Brain microvascular endothelial cell (primary cell): ENCODE measurements at regions not wholly inside any gene's neighbourhood (a gene's known extent, or its start where the extent isn't known, plus 50 kb on each side); places are given as distances from the start of the nearest gene placed in this dataset.

Experiments
- DNase-seq: peaks from one replicate; pipeline ENCODE4 v3.0.0-alpha.2; 2020
- H3K27ac ChIP-seq: fragments of 250-450 bp; sonication (Bioruptor Pico); 2 replicates; pipeline ENCODE4 v1.5.1; 2020; ENCODE audit warnings: mild to moderate bottlenecking, moderate library complexity
- H3K27me3 ChIP-seq: fragments of 250-450 bp; sonication (Bioruptor Pico); replicated peaks from 2 replicates; pipeline ENCODE4 v1.5.1; 2020; ENCODE audit warnings: mild to moderate bottlenecking
- H3K36me3 ChIP-seq: fragments of 250-450 bp; sonication (Bioruptor Pico); replicated peaks from 2 replicates; pipeline ENCODE4 v1.5.1; 2020; ENCODE audit warnings: mild to moderate bottlenecking
- H3K4me3 ChIP-seq: 2 replicates; pipeline ENCODE4 v1.5.1; 2011; ENCODE audit warnings: low read depth, mild to moderate bottlenecking, control low read depth, low read length, moderate library complexity
- in situ Hi-C: cut with HindIII; loops from 2 replicates; pipeline ENCODE4 v1.10.0; 2017; ENCODE audit warnings: low sequenced_read_pairs, low pct_ligation_motif_present
- TF ChIP-seq, protein P1 (sequence below): IDR thresholded peaks from 2 replicates; pipeline ENCODE4 v1.5.1; 2011; ENCODE audit warnings: low read depth, mild to moderate bottlenecking, moderate library complexity, low read length, control low read depth, inconsistent platforms; ENCODE audit errors: missing control alignments

DNA sequence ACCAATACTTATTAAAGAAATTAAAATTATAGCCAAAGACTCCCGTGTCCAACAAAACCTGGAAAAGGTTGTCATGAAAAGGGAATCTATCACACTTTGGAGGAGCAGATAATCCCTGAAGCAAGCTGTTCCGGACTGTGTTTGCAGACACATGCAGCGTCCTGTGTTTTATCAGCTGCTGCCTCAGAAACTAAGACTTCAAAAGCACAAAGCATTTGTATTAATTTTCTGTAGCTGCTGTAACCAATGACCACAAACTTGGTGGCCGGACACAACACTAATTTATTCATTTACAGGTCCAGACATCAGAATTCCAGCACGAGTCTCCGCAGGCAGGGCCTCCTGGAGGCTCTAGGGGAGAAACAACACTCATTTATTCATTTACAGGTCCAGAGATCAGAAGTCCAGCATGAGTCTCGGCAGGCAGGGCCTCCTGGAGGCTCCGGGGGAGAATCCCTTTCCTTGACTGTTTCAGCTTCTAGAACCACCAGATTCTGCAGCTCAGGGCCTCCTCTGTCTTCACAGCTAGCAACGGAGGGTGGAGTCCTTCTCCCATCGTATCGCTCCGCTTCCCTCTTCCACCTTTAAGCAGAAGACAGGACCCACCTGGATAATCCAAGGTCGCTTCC lies 465.3 kb downstream of the BRD1 start:
- TF ChIP-seq, protein P1, sequence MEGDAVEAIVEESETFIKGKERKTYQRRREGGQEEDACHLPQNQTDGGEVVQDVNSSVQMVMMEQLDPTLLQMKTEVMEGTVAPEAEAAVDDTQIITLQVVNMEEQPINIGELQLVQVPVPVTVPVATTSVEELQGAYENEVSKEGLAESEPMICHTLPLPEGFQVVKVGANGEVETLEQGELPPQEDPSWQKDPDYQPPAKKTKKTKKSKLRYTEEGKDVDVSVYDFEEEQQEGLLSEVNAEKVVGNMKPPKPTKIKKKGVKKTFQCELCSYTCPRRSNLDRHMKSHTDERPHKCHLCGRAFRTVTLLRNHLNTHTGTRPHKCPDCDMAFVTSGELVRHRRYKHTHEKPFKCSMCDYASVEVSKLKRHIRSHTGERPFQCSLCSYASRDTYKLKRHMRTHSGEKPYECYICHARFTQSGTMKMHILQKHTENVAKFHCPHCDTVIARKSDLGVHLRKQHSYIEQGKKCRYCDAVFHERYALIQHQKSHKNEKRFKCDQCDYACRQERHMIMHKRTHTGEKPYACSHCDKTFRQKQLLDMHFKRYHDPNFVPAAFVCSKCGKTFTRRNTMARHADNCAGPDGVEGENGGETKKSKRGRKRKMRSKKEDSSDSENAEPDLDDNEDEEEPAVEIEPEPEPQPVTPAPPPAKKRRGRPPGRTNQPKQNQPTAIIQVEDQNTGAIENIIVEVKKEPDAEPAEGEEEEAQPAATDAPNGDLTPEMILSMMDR, result no peak
- Histone ChIP-seq H3K27ac (no peak overlapping the region), H3K36me3 (no peaks in the 10 kb centered on the region), H3K27me3 (no peaks in the 10 kb centered on the region), H3K4me3 (no peak overlapping the region)
- DNase-seq, result no peak
- in situ Hi-C loops, result no loop called here

GRCh38 chr22:49361164-49361563 lies 466.5 kb downstream of the BRD1 start:
- no peak overlapping the region for H3K27ac ChIP-seq
- H3K27me3 ChIP-seq, result no peaks in the 10 kb centered on the region
- no peak for DNase-seq
- TF ChIP-seq, protein P1, result no peak
- no peaks in the 10 kb centered on the region for H3K36me3 ChIP-seq
- in situ Hi-C loops, result no loop called here
- no peak overlapping the region for H3K4me3 ChIP-seq

DNA sequence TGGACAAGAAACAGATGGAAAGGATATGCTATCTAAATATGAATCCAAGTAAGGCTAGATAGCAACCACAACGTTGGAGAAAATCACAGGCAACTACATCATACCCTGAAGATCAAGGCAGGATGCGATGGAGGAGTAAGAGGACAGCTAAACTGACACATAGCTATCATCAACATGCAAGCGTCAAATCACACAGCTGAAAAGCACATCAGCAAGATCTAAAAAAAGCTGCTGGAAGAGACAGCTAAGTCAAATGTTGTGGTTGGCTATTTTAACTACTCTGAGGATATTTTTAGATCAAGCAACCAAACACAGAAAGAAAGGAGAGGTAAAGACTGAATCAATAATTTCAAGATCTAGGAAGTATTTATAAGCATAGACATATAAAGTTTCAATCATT lies 466.9 kb downstream of the BRD1 start:
- Histone ChIP-seq H3K27ac (no peak overlapping the region), H3K27me3 (no peaks in the 10 kb centered on the region), H3K4me3 (no peak overlapping the region), H3K36me3 (no peaks in the 10 kb centered on the region)
- in situ Hi-C loops, result no loop called here
- TF ChIP-seq, protein P1, result no peak
- DNase-seq, result no peak

DNA sequence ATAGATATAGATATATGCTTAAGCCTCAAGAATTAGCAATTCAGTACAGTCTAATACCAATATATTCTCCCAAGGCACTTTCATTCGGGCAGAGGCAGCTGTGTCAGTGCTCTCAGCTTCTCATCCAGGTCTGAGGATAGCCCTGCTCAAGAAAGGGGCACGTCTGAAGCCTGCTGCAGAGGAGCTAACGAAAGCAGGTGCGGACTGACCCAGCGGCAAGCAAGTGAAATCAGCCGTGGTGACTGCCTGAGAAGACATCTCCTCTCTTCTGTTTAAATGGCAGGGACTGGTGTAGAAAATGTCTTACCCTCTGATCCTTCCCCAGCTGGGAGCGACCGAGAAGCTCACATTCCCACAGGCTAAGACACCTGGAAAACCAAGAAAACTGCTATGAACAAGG lies 468.6 kb downstream of the BRD1 start:
- no peak overlapping the region for H3K27ac ChIP-seq
- TF ChIP-seq, protein P1, result no peak
- no peaks in the 10 kb centered on the region for H3K27me3 ChIP-seq
- no peaks in the 10 kb centered on the region for H3K36me3 ChIP-seq
- in situ Hi-C loops, result no loop called here
- DNase-seq, result no peak
- no peak overlapping the region for H3K4me3 ChIP-seq

- Histone ChIP-seq H3K27ac (no peak overlapping the region), H3K36me3 (no peaks in the 10 kb centered on the region), H3K27me3 (no peaks in the 10 kb centered on the region), H3K4me3 (no peak overlapping the region)
- in situ Hi-C loops, result no loop called here
- TF ChIP-seq, protein P1, result no peak
- DNase-seq, result no peak
These were observed 469.8 kb downstream of the BRD1 start for GRCh38 chr22:49357661-49358440.
